ENCODE measurements at regions not wholly inside any gene's neighbourhood (a gene's known extent, or its start where the extent isn't known, plus 50 kb on each side); places are given as distances from the start of the nearest gene placed in this dataset.
A peak's percentile ranks its signal among the peaks of the same experiment; 100 is the strongest.

DNA sequence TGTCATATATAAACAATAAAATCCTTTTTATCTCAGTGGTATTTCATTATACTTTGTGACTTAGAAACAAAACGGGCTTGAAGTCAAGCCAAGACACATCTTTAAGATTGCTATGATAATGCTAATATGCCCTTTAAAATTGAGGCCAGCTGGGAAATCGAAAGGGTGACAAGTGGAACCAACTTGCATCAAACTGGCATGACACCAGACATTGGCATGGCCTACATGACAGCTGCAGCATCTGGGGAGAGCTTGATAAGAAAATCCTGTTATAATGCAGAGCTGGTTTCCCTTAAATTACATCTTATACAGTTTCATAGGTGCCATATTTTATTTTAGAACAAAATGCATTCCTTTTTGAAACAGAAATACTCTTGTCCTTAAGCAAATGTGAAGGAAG, 325.2 kb downstream of the ZBBX start:
- H3K4me1 ChIP-seq, result no peaks in the 10 kb centered on the region

GRCh38 chr3:167051421-167051820, 328.7 kb downstream of the ZBBX start:
- Histone ChIP-seq H3K4me3 (no peak overlapping the region), H3K36me3 (no peaks in the 10 kb centered on the region), H3K27ac (no peak overlapping the region), H3K9me3 (peaks cover 0 to 14% (median 0%) of the 10 kb centered on the region in 11 donors), H3K4me1 (no peaks in the 10 kb centered on the region), H3K27me3 (no peaks in the 10 kb centered on the region)
- DNase-seq, result no peak
- 54 to 56% methylated on average over 4 of the region's 4 CpGs for WGBS, 2 donors
- no peak for ATAC-seq
- TF ChIP-seq CTCF (IDR thresholded peaks at IDR 0.05), result no peak
- intact Hi-C loops (cut with DNase I), result no loop called here

More for the DNA sequence above, 325.2 kb downstream of the ZBBX start:
- no peak for DNase-seq
- intact Hi-C loops (cut with DNase I), result no loop called here
- H3K27me3 ChIP-seq, result no peaks in the 10 kb centered on the region
- H3K36me3 ChIP-seq, result no peaks in the 10 kb centered on the region
- H3K4me3 ChIP-seq, result no peak overlapping the region
- no peak for ATAC-seq
- no peak for TF ChIP-seq CTCF (IDR thresholded peaks at IDR 0.05)
- WGBS, 2 donors, result 41 to 50% methylated on average over 2 of the region's 2 CpGs
- peaks cover 0 to 20% (median 0%) of the 10 kb centered on the region in 11 donors for H3K9me3 ChIP-seq
- H3K27ac ChIP-seq, result no peak overlapping the region

DNA sequence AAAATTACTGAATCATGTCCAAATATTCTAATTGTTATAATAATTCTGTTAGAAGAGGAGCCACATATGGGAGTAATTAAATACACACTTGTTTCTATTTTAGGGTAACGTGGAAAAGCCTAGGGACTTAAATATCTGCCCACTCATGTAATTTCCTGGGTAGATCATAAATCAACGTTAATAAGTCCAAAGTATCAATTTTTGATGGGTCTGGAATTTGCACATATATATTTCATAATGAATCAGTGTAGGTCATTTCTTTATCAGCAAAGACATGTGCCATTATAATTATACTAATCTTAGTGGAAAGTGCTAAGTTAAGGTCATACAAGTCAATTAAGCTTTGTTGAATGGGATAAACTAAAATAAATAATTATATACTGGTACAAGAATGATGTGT, 346.2 kb downstream of the ZBBX start:
- H3K9me3 ChIP-seq, result no peaks in the 10 kb centered on the region
- H3K4me1 ChIP-seq, result no peaks in the 10 kb centered on the region
- ATAC-seq (no peak), DNase-seq (no peak)
- peaks cover 0 to 4% (median 0%) of the 10 kb centered on the region in 7 donors for H3K27me3 ChIP-seq
- WGBS, 2 donors, result 40 to 48% methylated on average over 2 of the region's 2 CpGs
- H3K36me3 ChIP-seq, result no peaks in the 10 kb centered on the region
- no peak overlapping the region for H3K27ac ChIP-seq
- no peak for TF ChIP-seq CTCF (IDR thresholded peaks at IDR 0.05)
- intact Hi-C loops (cut with DNase I), result no loop called here
- H3K4me3 ChIP-seq, result no peak overlapping the region

DNA sequence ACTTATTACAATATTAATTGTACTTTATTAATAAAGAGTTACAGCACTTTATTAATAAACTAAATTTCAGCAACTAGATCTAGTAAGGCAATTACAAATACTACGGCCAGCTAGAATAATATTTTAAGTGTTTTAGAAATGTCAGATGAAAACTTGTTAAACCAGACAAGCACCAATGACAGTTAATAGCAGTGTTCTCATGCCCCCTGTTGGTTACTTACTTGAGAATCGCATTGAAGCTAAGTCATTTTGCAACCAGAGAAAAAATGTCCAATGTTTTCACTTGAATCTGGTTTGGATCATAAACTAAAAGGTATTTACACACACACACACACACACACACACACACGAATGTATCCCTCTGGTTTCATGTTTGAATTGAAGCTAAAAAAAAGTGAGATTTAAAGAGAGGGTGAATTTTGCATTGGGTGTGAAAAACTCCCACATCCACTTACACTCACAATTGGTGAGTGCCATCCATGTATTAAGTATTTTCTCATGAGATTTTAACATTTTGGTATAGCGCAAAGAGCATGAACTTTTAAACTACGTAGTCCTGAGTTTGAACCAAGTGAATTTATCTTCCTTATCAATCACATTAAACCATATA, 347.7 kb downstream of the ZBBX start:
- H3K27me3 ChIP-seq, result peaks cover 0 to 4% (median 0%) of the 10 kb centered on the region in 7 donors
- no peak for DNase-seq
- H3K27ac ChIP-seq, result no peak overlapping the region
- peak in 7 of 9 donors; percentile 9 to 46 (median 34) for TF ChIP-seq CTCF (IDR thresholded peaks at IDR 0.05)
- intact Hi-C loops (cut with DNase I), result no loop called here
- no peaks in the 10 kb centered on the region for H3K4me1 ChIP-seq
- H3K9me3 ChIP-seq, result no peaks in the 10 kb centered on the region
- no peak for ATAC-seq
- WGBS, 2 donors, result 30 to 33% methylated on average over 5 of the region's 5 CpGs
- H3K36me3 ChIP-seq, result no peaks in the 10 kb centered on the region
- H3K4me3 ChIP-seq, result no peak overlapping the region
